ENCODE measurements at regions not wholly inside any gene's neighbourhood (a gene's known extent, or its start where the extent isn't known, plus 50 kb on each side); places are given as distances from the start of the nearest gene placed in this dataset.

DNA sequence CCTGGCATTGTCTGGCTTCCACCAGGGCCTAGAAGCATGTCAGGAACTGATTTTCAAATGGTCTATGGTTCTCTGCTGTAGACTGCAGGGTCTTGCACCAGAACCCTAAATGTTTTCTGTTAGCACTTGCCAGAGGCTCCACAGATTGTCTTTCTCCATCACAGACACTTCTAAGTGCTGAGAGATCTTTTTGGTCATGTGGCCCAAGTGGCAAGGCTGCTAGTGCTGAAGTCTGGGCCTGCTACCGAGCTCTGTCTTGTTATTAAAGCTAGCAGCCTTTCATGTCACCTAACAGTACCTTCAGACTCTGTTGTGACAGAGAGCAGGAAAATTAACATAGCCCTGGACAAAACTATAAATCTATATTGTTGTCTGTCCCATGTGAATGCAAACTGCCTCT lies 120.7 kb upstream of the BACH2 start:
- TF ChIP-seq, protein P1, sequence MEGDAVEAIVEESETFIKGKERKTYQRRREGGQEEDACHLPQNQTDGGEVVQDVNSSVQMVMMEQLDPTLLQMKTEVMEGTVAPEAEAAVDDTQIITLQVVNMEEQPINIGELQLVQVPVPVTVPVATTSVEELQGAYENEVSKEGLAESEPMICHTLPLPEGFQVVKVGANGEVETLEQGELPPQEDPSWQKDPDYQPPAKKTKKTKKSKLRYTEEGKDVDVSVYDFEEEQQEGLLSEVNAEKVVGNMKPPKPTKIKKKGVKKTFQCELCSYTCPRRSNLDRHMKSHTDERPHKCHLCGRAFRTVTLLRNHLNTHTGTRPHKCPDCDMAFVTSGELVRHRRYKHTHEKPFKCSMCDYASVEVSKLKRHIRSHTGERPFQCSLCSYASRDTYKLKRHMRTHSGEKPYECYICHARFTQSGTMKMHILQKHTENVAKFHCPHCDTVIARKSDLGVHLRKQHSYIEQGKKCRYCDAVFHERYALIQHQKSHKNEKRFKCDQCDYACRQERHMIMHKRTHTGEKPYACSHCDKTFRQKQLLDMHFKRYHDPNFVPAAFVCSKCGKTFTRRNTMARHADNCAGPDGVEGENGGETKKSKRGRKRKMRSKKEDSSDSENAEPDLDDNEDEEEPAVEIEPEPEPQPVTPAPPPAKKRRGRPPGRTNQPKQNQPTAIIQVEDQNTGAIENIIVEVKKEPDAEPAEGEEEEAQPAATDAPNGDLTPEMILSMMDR (IDR thresholded peaks at IDR 0.05), result no peak
- TF ChIP-seq POLR2A (IDR thresholded peaks at IDR 0.05), result no peak

Data from uterus (tissue), 2 donors.